HL-60 (cell line): ENCODE measurements at regions not wholly inside any gene's neighbourhood (a gene's known extent, or its start where the extent isn't known, plus 50 kb on each side); places are given as distances from the start of the nearest gene placed in this dataset.

Experiments used
- GABPA ChIP-seq: IDR thresholded peaks from 2 replicates; pipeline ENCODE4 v1.6.1; 2012; ENCODE audit warnings: low read depth
- POLR2AphosphoS5 ChIP-seq: IDR thresholded peaks from 2 replicates; pipeline ENCODE4 v1.6.1; 2012; ENCODE audit warnings: low read depth
- SPI1 ChIP-seq: IDR thresholded peaks from 2 replicates; pipeline ENCODE4 v1.6.1; 2012; ENCODE audit warnings: low read depth, mild to moderate bottlenecking, borderline replicate concordance
- TF ChIP-seq, protein P1 (sequence below): IDR thresholded peaks from one replicate; pipeline ENCODE4 v1.5.1; 2011; ENCODE audit warnings: low read length, control low read depth, inconsistent platforms; ENCODE audit not compliant: insufficient read depth
- TF ChIP-seq, protein P2 (sequence below): IDR thresholded peaks from 2 replicates; pipeline ENCODE4 v1.6.1; 2012; ENCODE audit warnings: low read depth; ENCODE audit not compliant: insufficient replicate concordance

DNA sequence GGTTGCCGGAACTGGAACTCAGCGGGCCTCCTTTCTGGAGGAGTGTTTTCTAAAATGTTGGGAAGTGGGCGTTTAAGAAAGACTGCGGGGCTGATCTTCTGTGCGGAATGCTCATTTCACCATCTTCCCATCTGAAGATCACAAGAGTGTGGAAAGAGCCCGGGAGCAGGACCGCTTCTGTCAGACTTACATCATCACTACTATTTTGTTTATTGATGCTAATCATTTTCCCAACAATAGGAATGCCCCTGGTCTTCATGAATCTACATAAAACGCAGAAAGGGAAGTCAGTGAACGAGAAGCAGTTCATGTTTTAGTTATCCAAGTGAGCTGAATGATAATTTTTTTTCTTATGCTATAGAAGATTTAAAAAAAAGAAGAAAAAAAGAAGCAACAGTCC is 447.8 kb upstream of the MKI67 start:
- TF ChIP-seq, protein P1, sequence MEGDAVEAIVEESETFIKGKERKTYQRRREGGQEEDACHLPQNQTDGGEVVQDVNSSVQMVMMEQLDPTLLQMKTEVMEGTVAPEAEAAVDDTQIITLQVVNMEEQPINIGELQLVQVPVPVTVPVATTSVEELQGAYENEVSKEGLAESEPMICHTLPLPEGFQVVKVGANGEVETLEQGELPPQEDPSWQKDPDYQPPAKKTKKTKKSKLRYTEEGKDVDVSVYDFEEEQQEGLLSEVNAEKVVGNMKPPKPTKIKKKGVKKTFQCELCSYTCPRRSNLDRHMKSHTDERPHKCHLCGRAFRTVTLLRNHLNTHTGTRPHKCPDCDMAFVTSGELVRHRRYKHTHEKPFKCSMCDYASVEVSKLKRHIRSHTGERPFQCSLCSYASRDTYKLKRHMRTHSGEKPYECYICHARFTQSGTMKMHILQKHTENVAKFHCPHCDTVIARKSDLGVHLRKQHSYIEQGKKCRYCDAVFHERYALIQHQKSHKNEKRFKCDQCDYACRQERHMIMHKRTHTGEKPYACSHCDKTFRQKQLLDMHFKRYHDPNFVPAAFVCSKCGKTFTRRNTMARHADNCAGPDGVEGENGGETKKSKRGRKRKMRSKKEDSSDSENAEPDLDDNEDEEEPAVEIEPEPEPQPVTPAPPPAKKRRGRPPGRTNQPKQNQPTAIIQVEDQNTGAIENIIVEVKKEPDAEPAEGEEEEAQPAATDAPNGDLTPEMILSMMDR = no peak
- no peak for TF ChIP-seq POLR2AphosphoS5
- TF ChIP-seq GABPA = no peak
- TF ChIP-seq, protein P2, sequence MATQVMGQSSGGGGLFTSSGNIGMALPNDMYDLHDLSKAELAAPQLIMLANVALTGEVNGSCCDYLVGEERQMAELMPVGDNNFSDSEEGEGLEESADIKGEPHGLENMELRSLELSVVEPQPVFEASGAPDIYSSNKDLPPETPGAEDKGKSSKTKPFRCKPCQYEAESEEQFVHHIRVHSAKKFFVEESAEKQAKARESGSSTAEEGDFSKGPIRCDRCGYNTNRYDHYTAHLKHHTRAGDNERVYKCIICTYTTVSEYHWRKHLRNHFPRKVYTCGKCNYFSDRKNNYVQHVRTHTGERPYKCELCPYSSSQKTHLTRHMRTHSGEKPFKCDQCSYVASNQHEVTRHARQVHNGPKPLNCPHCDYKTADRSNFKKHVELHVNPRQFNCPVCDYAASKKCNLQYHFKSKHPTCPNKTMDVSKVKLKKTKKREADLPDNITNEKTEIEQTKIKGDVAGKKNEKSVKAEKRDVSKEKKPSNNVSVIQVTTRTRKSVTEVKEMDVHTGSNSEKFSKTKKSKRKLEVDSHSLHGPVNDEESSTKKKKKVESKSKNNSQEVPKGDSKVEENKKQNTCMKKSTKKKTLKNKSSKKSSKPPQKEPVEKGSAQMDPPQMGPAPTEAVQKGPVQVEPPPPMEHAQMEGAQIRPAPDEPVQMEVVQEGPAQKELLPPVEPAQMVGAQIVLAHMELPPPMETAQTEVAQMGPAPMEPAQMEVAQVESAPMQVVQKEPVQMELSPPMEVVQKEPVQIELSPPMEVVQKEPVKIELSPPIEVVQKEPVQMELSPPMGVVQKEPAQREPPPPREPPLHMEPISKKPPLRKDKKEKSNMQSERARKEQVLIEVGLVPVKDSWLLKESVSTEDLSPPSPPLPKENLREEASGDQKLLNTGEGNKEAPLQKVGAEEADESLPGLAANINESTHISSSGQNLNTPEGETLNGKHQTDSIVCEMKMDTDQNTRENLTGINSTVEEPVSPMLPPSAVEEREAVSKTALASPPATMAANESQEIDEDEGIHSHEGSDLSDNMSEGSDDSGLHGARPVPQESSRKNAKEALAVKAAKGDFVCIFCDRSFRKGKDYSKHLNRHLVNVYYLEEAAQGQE = no peak
- TF ChIP-seq SPI1 = no peak
